ACHN (cell line): ENCODE measurements at regions not wholly inside any gene's neighbourhood (a gene's known extent, or its start where the extent isn't known, plus 50 kb on each side); places are given as distances from the start of the nearest gene placed in this dataset.

Experiments
- DNase-seq: peaks from one replicate; pipeline ENCODE4 v3.0.0-alpha.2; 2015
- in situ Hi-C: cut with HindIII; loops from 2 replicates; pipeline ENCODE4 v1.10.0; 2017; ENCODE audit warnings: low sequenced_read_pairs, low pct_ligation_motif_present, low pct_unique_long_range_greater_than_20kb

- in situ Hi-C loops: no loop called here
Measured at GRCh38 chr7:53684693-53685092, 649.3 kb downstream of the POM121L12 start.

GRCh38 chr7:53690411-53690810, 655.0 kb downstream of the POM121L12 start:
- DNase-seq: no peak
- in situ Hi-C loops: no loop called here

More at GRCh38 chr7:53684693-53685092, 649.3 kb downstream of the POM121L12 start:
- no peak for DNase-seq

- no peak for DNase-seq
- in situ Hi-C loops: no loop called here
Measured at GRCh38 chr7:53697913-53698312, 662.5 kb downstream of the POM121L12 start.

- no peak for DNase-seq
- in situ Hi-C loops: no loop called here
Measured at GRCh38 chr7:53699215-53699837, 663.9 kb downstream of the POM121L12 start.

- in situ Hi-C loops: no loop called here
- DNase-seq: no peak
Measured at GRCh38 chr7:53719122-53719521, 683.7 kb downstream of the POM121L12 start.

GRCh38 chr7:53740971-53741370, 705.5 kb downstream of the POM121L12 start:
- in situ Hi-C loops: no loop called here
- DNase-seq: no peak

GRCh38 chr7:53743697-53744402, 708.4 kb downstream of the POM121L12 start:
- DNase-seq: no peak
- in situ Hi-C loops: no loop called here

- in situ Hi-C loops: no loop called here
- no peak for DNase-seq
Measured at GRCh38 chr7:53744403-53744760, 708.9 kb downstream of the POM121L12 start.

GRCh38 chr7:53756946-53757345, 721.5 kb downstream of the POM121L12 start:
- in situ Hi-C loops: no loop called here
- no peak for DNase-seq

GRCh38 chr7:53768186-53768585, 732.8 kb downstream of the POM121L12 start:
- in situ Hi-C loops: no loop called here
- no peak for DNase-seq

GRCh38 chr7:53771701-53772100, 736.3 kb downstream of the POM121L12 start:
- DNase-seq: no peak
- in situ Hi-C loops: no loop called here

- DNase-seq: no peak
- in situ Hi-C loops: no loop called here
Measured at GRCh38 chr7:53776323-53776722, 740.9 kb downstream of the POM121L12 start.

GRCh38 chr7:53789741-53790140, 752.4 kb upstream of the VSTM2A start:
- no peak for DNase-seq
- in situ Hi-C loops: no loop called here

GRCh38 chr7:53794816-53795215, 747.4 kb upstream of the VSTM2A start:
- in situ Hi-C loops: no loop called here
- no peak for DNase-seq

- in situ Hi-C loops: no loop called here
- DNase-seq: no peak
Measured at GRCh38 chr7:53800746-53801145, 741.4 kb upstream of the VSTM2A start.

GRCh38 chr7:53806119-53806518, 736.1 kb upstream of the VSTM2A start:
- in situ Hi-C loops: no loop called here
- no peak for DNase-seq

GRCh38 chr7:53811555-53812079, 730.6 kb upstream of the VSTM2A start:
- in situ Hi-C loops: no loop called here
- no peak for DNase-seq

GRCh38 chr7:53812135-53812534, 730.0 kb upstream of the VSTM2A start:
- in situ Hi-C loops: no loop called here
- no peak for DNase-seq

GRCh38 chr7:53835301-53835700, 706.9 kb upstream of the VSTM2A start:
- in situ Hi-C loops: no loop called here
- DNase-seq: no peak

- in situ Hi-C loops: no loop called here
Measured at GRCh38 chr7:53877688-53878087, 664.5 kb upstream of the VSTM2A start.

More at GRCh38 chr7:53877688-53878087, 664.5 kb upstream of the VSTM2A start:
- DNase-seq: no peak
